HepG2 (cell line): ENCODE measurements at regions not wholly inside any gene's neighbourhood (a gene's known extent, or its start where the extent isn't known, plus 50 kb on each side); places are given as distances from the start of the nearest gene placed in this dataset.

ENCODE experiments used
- ATAC-seq: fragments of 200-7000 bp; cut with Tn5 transposase; 3 replicates; pipeline ENCODE4 v1.9.1; 2020; ENCODE audit warnings: mild to moderate bottlenecking, moderate library complexity
- BruUV-seq: library from RNA; stranded (reverse); fragments of 400-500 nt; replicated peaks from 2 replicates; lab custom pipeline; 2021; lab: Mats Ljungman, UMichigan
- CTCF ChIA-PET: fragments of 300-600 bp; formaldehyde crosslinking; extraction: SDS; loops from one replicate; lab custom pipeline; 2021; ENCODE audit warnings: low total read pairs, inconsistent platforms, low intra/inter-chr PET ratio; lab: Yijun Ruan, JAX
- POLR2A ChIA-PET: fragments of 350-600 bp; sonication (Branson Sonifier 250); formaldehyde crosslinking; loops from one replicate; lab custom pipeline; 2020; ENCODE audit warnings: antibody characterized with exemption, inconsistent platforms; lab: Yijun Ruan, JAX
- DNase-seq: peaks from one replicate; pipeline ENCODE4 v3.0.0-alpha.2; 2015; ENCODE audit warnings: low spot score
- FAIRE-seq: peaks from 3 replicates; lab custom pipeline; 2011; peaks lifted over from hg19 to GRCh38; lab: Jason Lieb, UNC
- H2AFZ ChIP-seq: one replicate; pipeline ENCODE4 v1.6.1; 2011; ENCODE audit warnings: low read length, inconsistent platforms
- H3K27ac ChIP-seq: fragments of 300-600 bp; 3 replicates; pipeline ENCODE4 v1.8.0; 2011; ENCODE audit warnings: mixed run types, mild to moderate bottlenecking, mixed read lengths, low read length, inconsistent platforms; ENCODE audit not compliant: insufficient read depth; ENCODE audit errors: extremely low read length
- H3K27me3 ChIP-seq, 2 experiments: fragments of 200-600 bp in 1 of 2; 2 replicates in 1 of 2; 3 replicates in 1 of 2; pipeline versions ENCODE4 v1.6.0 to v1.8.0; 2011; ENCODE audit warnings: low read length in 2 of 2, mild to moderate bottlenecking in 2 of 2, moderate library complexity in 2 of 2, inconsistent platforms in 1 of 2; ENCODE audit not compliant: insufficient read depth in 2 of 2, control insufficient read depth in 1 of 2
- H3K36me3 ChIP-seq, 2 experiments: fragments of 200-600 bp in 1 of 2; replicated peaks in 1 of 2; 2 replicates in 1 of 2; 3 replicates in 1 of 2; pipeline versions ENCODE4 v1.5.1 to v1.8.0; 2011; ENCODE audit warnings: low read length in 2 of 2, inconsistent platforms in 1 of 2; ENCODE audit not compliant: insufficient read depth in 2 of 2, control insufficient read depth in 1 of 2
- H3K4me1 ChIP-seq: 2 replicates; pipeline ENCODE4 v1.5.1; 2012; ENCODE audit warnings: low read length, inconsistent platforms; ENCODE audit not compliant: insufficient read depth
- H3K4me2 ChIP-seq: 2 replicates; pipeline ENCODE4 v1.6.0; 2011; ENCODE audit warnings: low read depth, low read length, inconsistent platforms
- H3K4me3 ChIP-seq, 3 experiments: fragments of 200-600 bp in 1 of 3; sonication (generic), shearing (Covaris generic) in 1 of 3; replicated peaks in 1 of 3; 2 replicates each; pipeline ENCODE4 v1.5.1; 2011 to 2016; ENCODE audit warnings: low read length in 3 of 3, inconsistent platforms in 2 of 3, low read depth in 2 of 3, mild to moderate bottlenecking in 2 of 3, control low read depth in 1 of 3, mixed read lengths in 1 of 3; ENCODE audit not compliant: insufficient read depth in 1 of 3
- H3K79me2 ChIP-seq: one replicate; pipeline ENCODE4 v1.6.1; 2011; ENCODE audit warnings: low read length, inconsistent platforms; ENCODE audit not compliant: insufficient read depth
- H3K9ac ChIP-seq: 2 replicates; pipeline ENCODE4 v1.6.0; 2011; ENCODE audit warnings: mild to moderate bottlenecking, low read depth, low read length, inconsistent platforms; ENCODE audit not compliant: insufficient read depth
- H3K9me3 ChIP-seq: 2 replicates; pipeline ENCODE4 v1.5.1; 2012; ENCODE audit warnings: mild to moderate bottlenecking, low read length
- H4K20me1 ChIP-seq: 2 replicates; pipeline ENCODE4 v1.6.0; 2011; ENCODE audit warnings: inconsistent platforms, mild to moderate bottlenecking, low read length, moderate library complexity; ENCODE audit not compliant: insufficient read depth
- BORCS8-MEF2B ChIP-seq: sonication (generic); formaldehyde crosslinking; IDR thresholded peaks from 2 replicates; pipeline ENCODE4 v1.8.0; 2022; ENCODE audit warnings: mild to moderate bottlenecking, missing genetic modification reagents
- DNMT3B ChIP-seq: conservative IDR thresholded peaks from 2 replicates; pipeline ENCODE4 v1.6.1; 2016; ENCODE audit warnings: missing biosample characterization, control low read depth
- HOXA3 ChIP-seq: sonication (generic); formaldehyde crosslinking; IDR thresholded peaks from 2 replicates; pipeline ENCODE4 v1.5.0; 2020; ENCODE audit warnings: missing genetic modification reagents
- IKZF1 ChIP-seq: fragments of 450-650 bp; IDR thresholded peaks from 2 replicates; pipeline ENCODE4 v1.7.1; 2016
- MED13 ChIP-seq: sonication (generic); formaldehyde crosslinking; IDR thresholded peaks from 2 replicates; pipeline ENCODE4 v1.5.0; 2020; ENCODE audit warnings: missing genetic modification reagents
- NFE2L1 ChIP-seq: sonication (generic); formaldehyde crosslinking; IDR thresholded peaks from 2 replicates; pipeline ENCODE4 v1.4.0; 2020; ENCODE audit warnings: missing genetic modification reagents, mild to moderate bottlenecking, borderline replicate concordance
- NFKBIZ ChIP-seq: IDR thresholded peaks from 2 replicates; pipeline ENCODE4 v1.6.1; 2018; ENCODE audit warnings: missing genetic modification reagents, missing compliant biosample characterization
- POGZ ChIP-seq: sonication (generic); formaldehyde crosslinking; IDR thresholded peaks from 2 replicates; pipeline ENCODE4 v1.4.0; 2020; ENCODE audit warnings: mild to moderate bottlenecking, missing genetic modification reagents
- SALL2 ChIP-seq: sonication (generic); formaldehyde crosslinking; IDR thresholded peaks from 2 replicates; pipeline ENCODE4 v1.8.1; 2023; ENCODE audit warnings: mild to moderate bottlenecking, missing genetic modification reagents, inconsistent platforms
- SMARCE1 ChIP-seq: fragments of 450-650 bp; IDR thresholded peaks from 2 replicates; pipeline ENCODE4 v1.6.1; 2017; ENCODE audit warnings: borderline replicate concordance
- TCF7 ChIP-seq: sonication (generic); IDR thresholded peaks from 2 replicates; pipeline ENCODE4 v1.6.1; 2016; ENCODE audit warnings: antibody characterized with exemption, low read depth
- ZNF3 ChIP-seq: IDR thresholded peaks from 2 replicates; pipeline ENCODE4 v1.7.0; 2017; ENCODE audit warnings: inconsistent platforms
- ZNF615 ChIP-seq: sonication (generic); formaldehyde crosslinking; IDR thresholded peaks from 2 replicates; pipeline ENCODE4 v1.5.0; 2020; ENCODE audit warnings: mild to moderate bottlenecking, missing genetic modification reagents, borderline replicate concordance
- ZNF883 ChIP-seq: sonication (generic); formaldehyde crosslinking; IDR thresholded peaks from 2 replicates; pipeline ENCODE4 v1.5.1; 2020; ENCODE audit warnings: mild to moderate bottlenecking, missing genetic modification reagents; ENCODE audit errors: not compliant biosample characterization
- WGBS: methylation state at CpG from one replicate; pipeline ENCODE4 v1.1.6; 2017; ENCODE audit warnings: low lambda C conversion rate; 5-methylcytosine and 5-hydroxymethylcytosine counted together
- in situ Hi-C: cut with HindIII; loops from 2 replicates; pipeline ENCODE4 v1.10.0; 2017; ENCODE audit warnings: low pct_unique_long_range_greater_than_20kb; ENCODE audit not compliant: extremely low pct_ligation_motif_present
- intact Hi-C: fragments of 100-400 bp; cut with micrococcal nuclease; formaldehyde crosslinking; loops from one replicate; pipeline ENCODE4 v1.10.0; 2022; ENCODE audit not compliant: unreplicated experiment
- TF ChIP-seq, protein P1 (sequence below): sonication (generic); formaldehyde crosslinking; IDR thresholded peaks from 2 replicates; pipeline ENCODE4 v1.5.1; 2020; ENCODE audit warnings: mild to moderate bottlenecking, missing genetic modification reagents
- TF ChIP-seq, protein P2 (sequence below): sonication (generic); formaldehyde crosslinking; IDR thresholded peaks from 2 replicates; pipeline ENCODE4 v1.4.0; 2020; ENCODE audit warnings: mild to moderate bottlenecking, low read depth, missing genetic modification reagents
- TF ChIP-seq, protein P3 (sequence below): sonication (generic); formaldehyde crosslinking; IDR thresholded peaks from 2 replicates; pipeline ENCODE4 v1.5.0; 2020; ENCODE audit warnings: mild to moderate bottlenecking, missing genetic modification reagents, borderline replicate concordance

DNA sequence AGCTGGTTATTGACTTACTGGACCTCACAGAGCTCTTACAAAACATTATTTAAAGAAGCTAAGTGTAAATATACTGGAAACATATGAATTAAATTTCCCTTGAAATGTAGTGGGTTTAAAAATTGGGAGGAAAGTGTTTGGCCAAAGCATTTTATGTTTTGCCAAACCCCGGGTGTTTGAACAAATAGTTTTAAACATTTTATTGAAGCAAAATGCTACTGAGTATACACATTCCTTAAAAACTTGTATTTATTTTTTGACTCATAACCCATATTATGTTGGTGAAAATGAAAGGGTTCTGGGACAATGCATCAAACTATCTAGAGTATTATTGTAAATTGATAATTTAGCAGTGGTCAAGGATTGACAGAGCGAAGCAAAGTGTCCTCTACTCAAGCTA, 1048.5 kb downstream of the SLC6A15 start:
- Histone ChIP-seq H3K9me3 (peaks cover 17% of the 10 kb centered on the region), H3K79me2 (no peaks in the 10 kb centered on the region), H3K4me1 (no peaks in the 10 kb centered on the region), H3K4me3 (no peak overlapping the region), H3K9ac (no peak overlapping the region), H4K20me1 (no peaks in the 10 kb centered on the region), H3K4me2 (no peak overlapping the region), H3K36me3 (no peaks in the 10 kb centered on the region), H3K27ac (no peak overlapping the region), H3K27me3 (no peaks in the 10 kb centered on the region), H2AFZ (no peak overlapping the region)
- intact Hi-C loops, result no loop called here
- POLR2A ChIA-PET, result no interaction called here
- CTCF ChIA-PET, result no interaction called here
- ATAC-seq (no peak), DNase-seq (no peak), FAIRE-seq (no peak)
- TF ChIP-seq, protein P1, sequence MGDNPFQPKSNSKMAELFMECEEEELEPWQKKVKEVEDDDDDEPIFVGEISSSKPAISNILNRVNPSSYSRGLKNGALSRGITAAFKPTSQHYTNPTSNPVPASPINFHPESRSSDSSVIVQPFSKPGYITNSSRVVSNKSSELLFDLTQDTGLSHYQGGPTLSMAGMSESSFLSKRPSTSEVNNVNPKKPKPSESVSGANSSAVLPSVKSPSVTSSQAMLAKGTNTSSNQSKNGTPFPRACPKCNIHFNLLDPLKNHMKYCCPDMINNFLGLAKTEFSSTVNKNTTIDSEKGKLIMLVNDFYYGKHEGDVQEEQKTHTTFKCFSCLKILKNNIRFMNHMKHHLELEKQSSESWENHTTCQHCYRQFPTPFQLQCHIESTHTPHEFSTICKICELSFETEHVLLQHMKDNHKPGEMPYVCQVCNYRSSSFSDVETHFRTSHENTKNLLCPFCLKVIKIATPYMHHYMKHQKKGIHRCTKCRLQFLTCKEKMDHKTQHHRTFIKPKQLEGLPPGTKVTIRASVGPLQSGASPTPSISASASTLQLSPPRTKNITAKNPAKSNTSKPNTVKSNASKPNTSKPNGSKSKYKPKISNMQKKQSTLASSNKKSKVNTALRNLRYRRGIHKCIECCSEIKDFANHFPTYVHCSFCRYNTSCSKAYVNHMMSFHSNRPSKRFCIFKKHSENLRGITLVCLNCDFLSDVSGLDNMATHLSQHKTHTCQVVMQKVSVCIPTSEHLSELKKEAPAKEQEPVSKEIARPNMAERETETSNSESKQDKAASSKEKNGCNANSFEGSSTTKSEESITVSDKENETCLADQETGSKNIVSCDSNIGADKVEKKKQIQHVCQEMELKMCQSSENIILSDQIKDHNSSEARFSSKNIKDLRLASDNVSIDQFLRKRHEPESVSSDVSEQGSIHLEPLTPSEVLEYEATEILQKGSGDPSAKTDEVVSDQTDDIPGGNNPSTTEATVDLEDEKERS, result no peak
- TF ChIP-seq ZNF3 (no peak), SALL2 (CRISPR knock-in tag) (no peak), MED13 (CRISPR knock-in tag) (no peak), ZNF615 (no peak), POGZ (CRISPR knock-in tag) (no peak), ZNF883 (CRISPR knock-in tag) (no peak)
- BruUV-seq, result no TSS peak
- WGBS, result 23% methylated on average over 2 of the region's 2 CpGs
- in situ Hi-C loops, result no loop called here

DNA sequence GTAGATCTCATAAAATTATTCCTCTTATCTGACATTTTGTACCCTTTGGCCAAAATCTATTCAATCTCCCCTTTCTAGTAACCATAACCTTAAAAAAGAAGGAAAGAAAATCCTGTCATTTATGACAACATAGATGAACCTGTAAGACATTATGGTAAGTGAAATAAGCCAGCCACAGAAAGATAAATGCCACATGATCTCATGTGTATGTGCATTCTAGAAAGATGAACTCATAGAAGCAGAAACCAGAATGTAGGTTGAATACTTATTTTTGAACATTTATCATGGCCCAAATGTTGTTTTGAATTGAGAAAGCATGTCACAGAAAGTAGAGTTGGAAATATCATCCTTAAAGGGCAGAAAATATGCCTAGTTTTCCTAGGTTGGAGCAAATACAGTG, 1053.6 kb downstream of the SLC6A15 start:
- ChIA-PET POLR2A (no interaction called here), CTCF (no interaction called here)
- TF ChIP-seq IKZF1 (no peak), DNMT3B (CRISPR knock-in tag) (no peak), NFKBIZ (CRISPR knock-in tag) (no peak), BORCS8-MEF2B (no peak), NFE2L1 (no peak), TCF7 (no peak), SMARCE1 (no peak), HOXA3 (CRISPR knock-in tag) (no peak)
- TF ChIP-seq, protein P2, sequence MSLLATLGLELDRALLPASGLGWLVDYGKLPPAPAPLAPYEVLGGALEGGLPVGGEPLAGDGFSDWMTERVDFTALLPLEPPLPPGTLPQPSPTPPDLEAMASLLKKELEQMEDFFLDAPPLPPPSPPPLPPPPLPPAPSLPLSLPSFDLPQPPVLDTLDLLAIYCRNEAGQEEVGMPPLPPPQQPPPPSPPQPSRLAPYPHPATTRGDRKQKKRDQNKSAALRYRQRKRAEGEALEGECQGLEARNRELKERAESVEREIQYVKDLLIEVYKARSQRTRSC (CRISPR knock-in tag), result no peak
- TF ChIP-seq, protein P3, sequence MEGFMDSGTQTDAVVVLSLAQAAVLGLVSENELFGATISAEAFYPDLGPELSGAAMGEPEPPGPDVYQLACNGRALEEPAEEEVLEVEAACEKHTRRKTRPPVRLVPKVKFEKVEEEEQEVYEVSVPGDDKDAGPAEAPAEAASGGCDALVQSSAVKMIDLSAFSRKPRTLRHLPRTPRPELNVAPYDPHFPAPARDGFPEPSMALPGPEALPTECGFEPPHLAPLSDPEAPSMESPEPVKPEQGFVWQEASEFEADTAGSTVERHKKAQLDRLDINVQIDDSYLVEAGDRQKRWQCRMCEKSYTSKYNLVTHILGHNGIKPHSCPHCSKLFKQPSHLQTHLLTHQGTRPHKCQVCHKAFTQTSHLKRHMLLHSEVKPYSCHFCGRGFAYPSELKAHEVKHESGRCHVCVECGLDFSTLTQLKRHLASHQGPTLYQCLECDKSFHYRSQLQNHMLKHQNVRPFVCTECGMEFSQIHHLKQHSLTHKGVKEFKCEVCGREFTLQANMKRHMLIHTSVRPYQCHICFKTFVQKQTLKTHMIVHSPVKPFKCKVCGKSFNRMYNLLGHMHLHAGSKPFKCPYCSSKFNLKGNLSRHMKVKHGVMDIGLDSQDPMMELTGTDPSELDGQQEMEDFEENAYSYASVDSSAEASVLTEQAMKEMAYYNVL (CRISPR knock-in tag), result no peak

More for the DNA sequence above, 1053.6 kb downstream of the SLC6A15 start:
- H3K4me2 ChIP-seq, result no peak overlapping the region
- H3K36me3 ChIP-seq, result no peaks in the 10 kb centered on the region
- intact Hi-C loops, result no loop called here
- H3K4me1 ChIP-seq, result no peaks in the 10 kb centered on the region
- no peak overlapping the region for H3K4me3 ChIP-seq
- no peaks in the 10 kb centered on the region for H4K20me1 ChIP-seq
- no peaks in the 10 kb centered on the region for H3K79me2 ChIP-seq
- H3K27ac ChIP-seq, result no peak overlapping the region
- H3K9me3 ChIP-seq, result peaks cover 62% of the 10 kb centered on the region
- DNase-seq (no peak), ATAC-seq (no peak), FAIRE-seq (no peak)
- no TSS peak for BruUV-seq
- in situ Hi-C loops, result no loop called here
- H3K27me3 ChIP-seq, result no peaks in the 10 kb centered on the region
- H2AFZ ChIP-seq, result no peak overlapping the region
- no peak overlapping the region for H3K9ac ChIP-seq
